K562 (cell line): ENCODE measurements at regions not wholly inside any gene's neighbourhood (a gene's known extent, or its start where the extent isn't known, plus 50 kb on each side); places are given as distances from the start of the nearest gene placed in this dataset.

ENCODE experiments used
- ATAC-seq: fragments of 200-7000 bp; cut with Tn5 transposase; 3 replicates; pipeline ENCODE4 v1.9.1; 2020; ENCODE audit warnings: moderate library complexity
- BruUV-seq: library from RNA; stranded (reverse); fragments of 400-500 nt; replicated peaks from 2 replicates; lab custom pipeline; 2021; lab: Mats Ljungman, UMichigan
- CTCF ChIA-PET: fragments of 300-600 bp; formaldehyde crosslinking; extraction: SDS; loops from one replicate; lab custom pipeline; 2021; ENCODE audit warnings: low intra/inter-chr PET ratio; lab: Yijun Ruan, JAX
- POLR2A ChIA-PET: fragments of 300-600, 350-650 bp; sonication (Branson Sonifier 250); formaldehyde crosslinking; extraction: SDS; loops from one replicate; lab custom pipeline; 2021; ENCODE audit warnings: antibody characterized with exemption, inconsistent platforms; lab: Yijun Ruan, JAX
- DNase-seq, 4 experiments: peaks; one replicate each; pipeline versions ENCODE4 v3.0.0 to v3.0.0-alpha.2; 2011 to 2018; ENCODE audit warnings: low spot score in 3 of 4, mixed read lengths in 3 of 4; ENCODE audit errors: extremely low read depth in 1 of 4
- FAIRE-seq: peaks from 2 replicates; lab custom pipeline; 2011; peaks lifted over from hg19 to GRCh38; lab: Jason Lieb, UNC
- H2AFZ ChIP-seq: 2 replicates; pipeline ENCODE4 v1.6.0; 2011; ENCODE audit warnings: low read depth, low read length, control low read depth, inconsistent platforms
- H3K27ac ChIP-seq: fragments of 200-600 bp; 3 replicates; pipeline ENCODE4 v1.8.0; 2011; ENCODE audit warnings: low read depth, mild to moderate bottlenecking, control low read depth, inconsistent platforms, low read length, moderate library complexity, mixed read lengths; ENCODE audit errors: extremely low read depth
- H3K27me3 ChIP-seq, 2 experiments: fragments of 300-600 bp in 1 of 2; 2 replicates in 1 of 2; 3 replicates in 1 of 2; pipeline versions ENCODE4 v1.6.0 to v1.8.0; 2011; ENCODE audit warnings: inconsistent platforms in 2 of 2, low read length in 2 of 2, mild to moderate bottlenecking in 1 of 2, mixed read lengths in 1 of 2, moderate library complexity in 1 of 2; ENCODE audit not compliant: control insufficient read depth in 2 of 2, insufficient read depth in 2 of 2
- H3K36me3 ChIP-seq: fragments of 300-600 bp; 3 replicates; pipeline ENCODE4 v1.8.0; 2011; ENCODE audit warnings: mild to moderate bottlenecking, low read length, inconsistent platforms; ENCODE audit not compliant: control insufficient read depth, insufficient read depth
- H3K4me1 ChIP-seq, 2 experiments: fragments of 200-600 bp in 1 of 2; replicated peaks in 1 of 2; 2 replicates in 1 of 2; 3 replicates in 1 of 2; pipeline versions ENCODE4 v1.5.1 to v1.8.0; 2011; ENCODE audit warnings: inconsistent platforms in 2 of 2, low read length in 2 of 2, mild to moderate bottlenecking in 1 of 2, mixed read lengths in 1 of 2, moderate library complexity in 1 of 2; ENCODE audit not compliant: control insufficient read depth in 2 of 2, insufficient read depth in 2 of 2
- H3K4me2 ChIP-seq: 2 replicates; pipeline ENCODE4 v1.6.1; 2011; ENCODE audit warnings: low read length, control low read depth, inconsistent platforms, mixed read lengths; ENCODE audit not compliant: insufficient read depth
- H3K4me3 ChIP-seq: fragments of 200-600 bp; sonication (generic), shearing (Covaris generic); 2 replicates; pipeline ENCODE4 v1.5.1; 2016; ENCODE audit warnings: control low read depth, inconsistent platforms
- H3K79me2 ChIP-seq: fragments of 200-600 bp; 3 replicates; pipeline ENCODE4 v1.8.0; 2011; ENCODE audit warnings: low read length, inconsistent platforms; ENCODE audit not compliant: control insufficient read depth, insufficient read depth
- H3K9ac ChIP-seq, 2 experiments: 2 replicates each; pipeline versions ENCODE4 v1.6.0 to v1.6.1; 2011; ENCODE audit warnings: low read depth in 2 of 2, low read length in 2 of 2, control low read depth in 1 of 2, inconsistent platforms in 1 of 2, mild to moderate bottlenecking in 1 of 2, mixed read lengths in 1 of 2; ENCODE audit not compliant: insufficient read depth in 1 of 2
- H3K9me1 ChIP-seq: one replicate; pipeline ENCODE4 v1.6.0; 2011; ENCODE audit warnings: inconsistent platforms, mild to moderate bottlenecking, low read length, moderate library complexity; ENCODE audit not compliant: control insufficient read depth, insufficient read depth
- H3K9me3 ChIP-seq: replicated peaks from 2 replicates; pipeline ENCODE4 v1.5.1; 2011; ENCODE audit warnings: low read depth, low read length, inconsistent platforms; ENCODE audit not compliant: control insufficient read depth, insufficient read depth
- H4K20me1 ChIP-seq: replicated peaks from 2 replicates; pipeline ENCODE4 v1.6.1; 2011; ENCODE audit warnings: low read length, inconsistent platforms, mixed read lengths; ENCODE audit not compliant: control insufficient read depth, insufficient read depth
- BCOR ChIP-seq: fragments of 450-650 bp; IDR thresholded peaks from 2 replicates; pipeline ENCODE4 v1.6.1; 2016
- CSDE1 ChIP-seq, 2 experiments: fragments of 450-650 bp; IDR thresholded peaks; 2 replicates each; pipeline ENCODE4 v1.6.1; 2016; ENCODE audit warnings: mild to moderate bottlenecking in 1 of 2
- HIVEP1 ChIP-seq: fragments of 250-450 bp; sonication (Bioruptor Pico); IDR thresholded peaks from 2 replicates; pipeline ENCODE4 v1.4.0; 2020; ENCODE audit warnings: mild to moderate bottlenecking
- HSF4 ChIP-seq: fragments of 250-450 bp; sonication (Bioruptor Pico); IDR thresholded peaks from 2 replicates; pipeline ENCODE4 v2.1.2; 2022; ENCODE audit warnings: mild to moderate bottlenecking, moderate library complexity, borderline replicate concordance
- SRSF9 ChIP-seq: fragments of 200-400 bp; formaldehyde crosslinking; IDR thresholded peaks from 2 replicates; pipeline ENCODE4 v1.6.1; 2017; ENCODE audit warnings: low read depth, low read length, borderline replicate concordance
- ZNF277 ChIP-seq: fragments of 250-450 bp; sonication (Bioruptor Pico); IDR thresholded peaks from 2 replicates; pipeline ENCODE4 v1.8.0; 2022; ENCODE audit warnings: inconsistent platforms, mild to moderate bottlenecking, moderate library complexity, borderline replicate concordance
- ZNF707 ChIP-seq: fragments of 250-450 bp; sonication (Bioruptor Pico); conservative IDR thresholded peaks from 2 replicates; pipeline ENCODE4 v1.8.0; 2022; ENCODE audit warnings: inconsistent platforms, mild to moderate bottlenecking, moderate library complexity
- WGBS: fragments of 100-300 bp; shearing (Covaris generic); methylation state at CpG from one replicate; pipeline ENCODE4 v1.1.6; 2016; ENCODE audit warnings: low coverage, mixed read lengths; ENCODE audit not compliant: insufficient coverage; ENCODE audit errors: missing lambda C conversion rate; 5-methylcytosine and 5-hydroxymethylcytosine counted together
- in situ Hi-C: fragments of 300-500 bp; cut with MboI; formaldehyde crosslinking; loops from 4 replicates; pipeline ENCODE4 v1.15.0; 2018; ENCODE audit warnings: inconsistent platforms, mixed read lengths
- intact Hi-C: fragments of 100-400 bp; cut with micrococcal nuclease; formaldehyde crosslinking; loops from 2 replicates; pipeline ENCODE4 v1.14.2; 2022
- TF ChIP-seq, protein P1 (sequence below): fragments of 450-650 bp; conservative IDR thresholded peaks from 2 replicates; pipeline ENCODE4 v1.6.1; 2016; ENCODE audit warnings: missing genetic modification characterization, low read depth, mild to moderate bottlenecking, control low read depth, missing compliant biosample characterization
- TF ChIP-seq, protein P2 (sequence below), 2 experiments: fragments of 450-650 bp in 1 of 2; IDR thresholded peaks; 2 replicates each; pipeline ENCODE4 v1.6.1; 2011 to 2017; ENCODE audit warnings: low read depth in 2 of 2, antibody characterized with exemption in 1 of 2, borderline replicate concordance in 1 of 2, low read length in 1 of 2, mild to moderate bottlenecking in 1 of 2, mixed read lengths in 1 of 2; ENCODE audit not compliant: control insufficient read depth in 1 of 2

DNA sequence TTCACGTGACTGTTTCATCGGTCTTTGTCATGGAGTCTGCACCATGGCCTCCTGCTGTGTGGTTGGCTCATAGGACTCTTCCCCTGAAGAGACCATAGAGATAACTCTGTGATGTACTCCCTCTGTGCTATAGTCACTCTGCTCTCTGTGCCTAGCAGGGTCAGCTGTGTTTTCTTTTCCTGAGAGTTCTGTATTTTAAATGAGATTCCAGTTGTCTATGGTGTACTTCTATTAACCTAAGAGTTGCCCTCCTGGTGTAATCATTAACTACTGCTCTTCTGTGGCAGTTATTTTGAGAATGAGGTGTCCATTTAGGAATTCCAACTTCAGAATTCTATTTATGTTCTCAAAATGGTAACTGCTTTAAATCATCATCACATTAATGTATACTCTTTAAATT lies 114.5 kb upstream of the ARPP21 start:
- DNase-seq (no peak), FAIRE-seq (no peak), ATAC-seq (no peak)
- Histone ChIP-seq H4K20me1 (no peaks in the 10 kb centered on the region), H3K9me3 (peaks cover 1% of the 10 kb centered on the region; the same call in 1 of the 2 replicates), H3K36me3 (no peaks in the 10 kb centered on the region), H3K27me3 (no peaks in the 10 kb centered on the region), H2AFZ (no peak overlapping the region), H3K4me1 (no peaks in the 10 kb centered on the region), H3K4me2 (no peak overlapping the region), H3K4me3 (no peak overlapping the region), H3K9me1 (no peaks in the 10 kb centered on the region), H3K79me2 (no peaks in the 10 kb centered on the region), H3K9ac (no peak overlapping the region), H3K27ac (no peak overlapping the region)
- no peak for TF ChIP-seq HSF4 (CRISPR knock-in tag)
- TF ChIP-seq BCOR = no peak
- ChIA-PET POLR2A (no interaction called here), CTCF (no interaction called here)
- in situ Hi-C loops = no loop called here
- intact Hi-C loops = no loop called here
- no TSS peak for BruUV-seq
- whole genome bisulfite sequencing = 0% methylated on average over 2 of the region's 2 CpGs

- no TSS peak for BruUV-seq
- no peak overlapping the region for H3K4me3 ChIP-seq
- FAIRE-seq (no peak), DNase-seq (no peak), ATAC-seq (no peak)
- no peak overlapping the region for H3K4me2 ChIP-seq
- no peak overlapping the region for H3K9ac ChIP-seq
- H3K27ac ChIP-seq = no peak overlapping the region
- POLR2A ChIA-PET = no interaction called here
- H2AFZ ChIP-seq = no peak overlapping the region
- in situ Hi-C loops = no loop called here
- H3K27me3 ChIP-seq = no peaks in the 10 kb centered on the region
- no peaks in the 10 kb centered on the region for H3K9me3 ChIP-seq
- no peaks in the 10 kb centered on the region for H3K9me1 ChIP-seq
- intact Hi-C loops = no loop called here
- H3K4me1 ChIP-seq = no peaks in the 10 kb centered on the region
- H4K20me1 ChIP-seq = no peaks in the 10 kb centered on the region
- no peaks in the 10 kb centered on the region for H3K79me2 ChIP-seq
- 1% methylated on average over 6 of the region's 6 CpGs for WGBS
- CTCF ChIA-PET = no interaction called here
- H3K36me3 ChIP-seq = no peaks in the 10 kb centered on the region
- TF ChIP-seq ZNF707 (CRISPR knock-in tag) (no peak), HIVEP1 (CRISPR knock-in tag) (no peak), CSDE1 (IDR thresholded peaks at IDR 0.05) (no peak), ZNF277 (CRISPR knock-in tag) (no peak), SRSF9 (no peak)
- TF ChIP-seq, protein P1, sequence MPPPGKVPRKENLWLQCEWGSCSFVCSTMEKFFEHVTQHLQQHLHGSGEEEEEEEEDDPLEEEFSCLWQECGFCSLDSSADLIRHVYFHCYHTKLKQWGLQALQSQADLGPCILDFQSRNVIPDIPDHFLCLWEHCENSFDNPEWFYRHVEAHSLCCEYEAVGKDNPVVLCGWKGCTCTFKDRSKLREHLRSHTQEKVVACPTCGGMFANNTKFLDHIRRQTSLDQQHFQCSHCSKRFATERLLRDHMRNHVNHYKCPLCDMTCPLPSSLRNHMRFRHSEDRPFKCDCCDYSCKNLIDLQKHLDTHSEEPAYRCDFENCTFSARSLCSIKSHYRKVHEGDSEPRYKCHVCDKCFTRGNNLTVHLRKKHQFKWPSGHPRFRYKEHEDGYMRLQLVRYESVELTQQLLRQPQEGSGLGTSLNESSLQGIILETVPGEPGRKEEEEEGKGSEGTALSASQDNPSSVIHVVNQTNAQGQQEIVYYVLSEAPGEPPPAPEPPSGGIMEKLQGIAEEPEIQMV = no peak
- TF ChIP-seq, protein P2, sequence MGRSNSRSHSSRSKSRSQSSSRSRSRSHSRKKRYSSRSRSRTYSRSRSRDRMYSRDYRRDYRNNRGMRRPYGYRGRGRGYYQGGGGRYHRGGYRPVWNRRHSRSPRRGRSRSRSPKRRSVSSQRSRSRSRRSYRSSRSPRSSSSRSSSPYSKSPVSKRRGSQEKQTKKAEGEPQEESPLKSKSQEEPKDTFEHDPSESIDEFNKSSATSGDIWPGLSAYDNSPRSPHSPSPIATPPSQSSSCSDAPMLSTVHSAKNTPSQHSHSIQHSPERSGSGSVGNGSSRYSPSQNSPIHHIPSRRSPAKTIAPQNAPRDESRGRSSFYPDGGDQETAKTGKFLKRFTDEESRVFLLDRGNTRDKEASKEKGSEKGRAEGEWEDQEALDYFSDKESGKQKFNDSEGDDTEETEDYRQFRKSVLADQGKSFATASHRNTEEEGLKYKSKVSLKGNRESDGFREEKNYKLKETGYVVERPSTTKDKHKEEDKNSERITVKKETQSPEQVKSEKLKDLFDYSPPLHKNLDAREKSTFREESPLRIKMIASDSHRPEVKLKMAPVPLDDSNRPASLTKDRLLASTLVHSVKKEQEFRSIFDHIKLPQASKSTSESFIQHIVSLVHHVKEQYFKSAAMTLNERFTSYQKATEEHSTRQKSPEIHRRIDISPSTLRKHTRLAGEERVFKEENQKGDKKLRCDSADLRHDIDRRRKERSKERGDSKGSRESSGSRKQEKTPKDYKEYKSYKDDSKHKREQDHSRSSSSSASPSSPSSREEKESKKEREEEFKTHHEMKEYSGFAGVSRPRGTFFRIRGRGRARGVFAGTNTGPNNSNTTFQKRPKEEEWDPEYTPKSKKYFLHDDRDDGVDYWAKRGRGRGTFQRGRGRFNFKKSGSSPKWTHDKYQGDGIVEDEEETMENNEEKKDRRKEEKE (IDR thresholded peaks at IDR 0.05; ENCODE audit: borderline replicate concordance in 1 of 2, control insufficient read depth in 1 of 2, low read depth in 2 of 2, low read length in 1 of 2) = no peak
Observed at GRCh38 chr3:35528728-35529127, 110.6 kb upstream of the ARPP21 start.
